ENCODE measurements at regions not wholly inside any gene's neighbourhood (a gene's known extent, or its start where the extent isn't known, plus 50 kb on each side); places are given as distances from the start of the nearest gene placed in this dataset.

- H3K79me1 ChIP-seq (ENCODE audit: low read depth in 1 of 2, low read length in 2 of 2) = no peaks in the 10 kb centered on the region
- H3K36me3 ChIP-seq (ENCODE audit: control insufficient read depth, insufficient read depth, low read length) = no peaks in the 10 kb centered on the region
- H3K18ac ChIP-seq (ENCODE audit: low read depth, low read length) = no peak overlapping the region
- no peak overlapping the region for H2BK120ac ChIP-seq (ENCODE audit: low read depth, low read length)
- DNase-seq = no peak
- TF ChIP-seq NFE2L2 (IDR thresholded peaks at IDR 0.05; ENCODE audit: low read depth, low read length) (no peak), MAFK (IDR thresholded peaks at IDR 0.05; ENCODE audit: low read depth, low read length) (no peak), CHD1 (IDR thresholded peaks at IDR 0.05; ENCODE audit: low read depth, low read length) (no peak), ELK1 (IDR thresholded peaks at IDR 0.05; ENCODE audit: borderline replicate concordance, low read depth, low read length) (no peak), RCOR1 (IDR thresholded peaks at IDR 0.05; ENCODE audit: insufficient replicate concordance, low read length) (no peak), CEBPB (IDR thresholded peaks at IDR 0.05; ENCODE audit: low read depth, low read length) (no peak), BHLHE40 (IDR thresholded peaks at IDR 0.05; ENCODE audit: low read depth, low read length) (no peak), MXI1 (IDR thresholded peaks at IDR 0.05; ENCODE audit: borderline replicate concordance, low read depth, low read length) (no peak), RFX5 (IDR thresholded peaks at IDR 0.05; ENCODE audit: low read depth, low read length) (no peak), RAD21 (IDR thresholded peaks at IDR 0.05; ENCODE audit: low read length) (no peak), POLR2A (IDR thresholded peaks at IDR 0.05; ENCODE audit: low read depth, low read length) (no peak), SMC3 (IDR thresholded peaks at IDR 0.05; ENCODE audit: low read depth, low read length) (no peak), CTCF (conservative IDR thresholded peaks at IDR 0.05; ENCODE audit: low read depth, low read length) (no peak), MAZ (IDR thresholded peaks at IDR 0.05; ENCODE audit: borderline replicate concordance, low read depth, low read length) (no peak), USF2 (IDR thresholded peaks at IDR 0.05; ENCODE audit: low read depth, low read length) (no peak), FOS (IDR thresholded peaks at IDR 0.05; ENCODE audit: low read depth, low read length) (no peak)
- ATAC-seq (ENCODE audit: low read depth) = no peak
- POLR2A ChIA-PET (ENCODE audit: unreplicated experiment) = no interaction called here
- no peak overlapping the region for H2AFZ ChIP-seq (replicated peaks; ENCODE audit: low read length, poor library complexity)
- no peak overlapping the region for H2BK20ac ChIP-seq (ENCODE audit: low read depth, low read length)
- no peak overlapping the region for H3K14ac ChIP-seq (replicated peaks; ENCODE audit: low read depth, low read length)
- no peak overlapping the region for H3K4ac ChIP-seq (ENCODE audit: low read depth, low read length)
- H2AK5ac ChIP-seq (ENCODE audit: low read depth, low read length) = no peak overlapping the region
- no peaks in the 10 kb centered on the region for H3K9me1 ChIP-seq (ENCODE audit: insufficient read depth, low read length)
- WGBS, 2 experiments (ENCODE audit: extremely low coverage in 2 of 2, insufficient read length in 1 of 2) = no CpG with 5 or more reads among the region's 1 CpG
- H2BK15ac ChIP-seq (ENCODE audit: low read depth, low read length) = no peak overlapping the region
- no peak overlapping the region for H4K91ac ChIP-seq (ENCODE audit: insufficient read depth, low read depth, low read length)
- no TSS peak for BruUV-seq (replicated peaks)
- dilution Hi-C loops (cut with HindIII; ENCODE audit: low sequenced_read_pairs, unreplicated experiment) = no loop called here
- no peak overlapping the region for H3K4me2 ChIP-seq (ENCODE audit: low read depth, low read length)
- no peak overlapping the region for H2BK5ac ChIP-seq (ENCODE audit: low read depth, low read length, poor library complexity, severe bottlenecking)
- H3K56ac ChIP-seq (ENCODE audit: extremely low read depth, insufficient read depth, low read length) = no peak overlapping the region
- no peaks in the 10 kb centered on the region for H3K4me1 ChIP-seq (ENCODE audit: control insufficient read depth, insufficient read depth, low read length)
- no peak overlapping the region for H3K27ac ChIP-seq (ENCODE audit: insufficient read depth, low read length)
- CTCF ChIA-PET = no interaction called here
- H4K8ac ChIP-seq (ENCODE audit: low read depth in 2 of 2, low read length in 2 of 2) = no peak overlapping the region
- no peaks in the 10 kb centered on the region for H4K20me1 ChIP-seq (ENCODE audit: insufficient read depth, low read length)
- no peak overlapping the region for H3K9ac ChIP-seq (ENCODE audit: low read depth, low read length)
- no peak overlapping the region for H2AK9ac ChIP-seq (replicated peaks; ENCODE audit: low read depth, low read length, poor library complexity)
- H3K4me3 ChIP-seq (ENCODE audit: insufficient read depth, low read depth, low read length) = no peak overlapping the region
- H3K23ac ChIP-seq (ENCODE audit: low read depth, low read length) = no peak overlapping the region
- H3K27me3 ChIP-seq (ENCODE audit: control insufficient read depth, insufficient read depth, low read length) = no peaks in the 10 kb centered on the region
- no peak overlapping the region for H4K5ac ChIP-seq (ENCODE audit: low read depth, low read length)
- in situ Hi-C loops (cut with MboI; ENCODE audit: low sequenced_read_pairs) = no loop called here
- intact Hi-C loops (cut with micrococcal nuclease) = no loop called here
- H3K9me3 ChIP-seq (ENCODE audit: control insufficient read depth, insufficient read depth, low read length) = peaks cover 7% of the 10 kb centered on the region; the same call in 1 of the 2 replicates
These were observed 2265.3 kb upstream of the C9orf72 start for GRCh38 chr9:29838491-29839020.
